ENCODE measurements at regions not wholly inside any gene's neighbourhood (a gene's known extent, or its start where the extent isn't known, plus 50 kb on each side); places are given as distances from the start of the nearest gene placed in this dataset.

GRCh38 chr13:73894995-73895571 lies 239.1 kb downstream of the KLF12 start:
- H3K4me3 ChIP-seq (ENCODE audit: control insufficient read depth, low read depth, low read length), result no peak overlapping the region
- no peak for TF ChIP-seq CTCF (IDR thresholded peaks at IDR 0.05; ENCODE audit: control insufficient read depth, insufficient read depth, low read depth, low read length, missing control alignments)
- no peak for DNase-seq (ENCODE audit: low read depth)

GRCh38 chr13:73893833-73894232 lies 240.4 kb downstream of the KLF12 start:
- no peak for TF ChIP-seq CTCF (IDR thresholded peaks at IDR 0.05; ENCODE audit: control insufficient read depth, insufficient read depth, low read depth, low read length, missing control alignments)
- no peak overlapping the region for H3K4me3 ChIP-seq (ENCODE audit: control insufficient read depth, low read depth, low read length)
- DNase-seq (ENCODE audit: low read depth), result no peak

GRCh38 chr13:73891805-73892204 lies 242.4 kb downstream of the KLF12 start:
- no peak for DNase-seq (ENCODE audit: low read depth)
- TF ChIP-seq CTCF (IDR thresholded peaks at IDR 0.05; ENCODE audit: control insufficient read depth, insufficient read depth, low read depth, low read length, missing control alignments), result no peak
- H3K4me3 ChIP-seq (ENCODE audit: control insufficient read depth, low read depth, low read length), result no peak overlapping the region

GRCh38 chr13:73883162-73883561 lies 251.0 kb downstream of the KLF12 start:
- no peak for TF ChIP-seq CTCF (IDR thresholded peaks at IDR 0.05; ENCODE audit: control insufficient read depth, insufficient read depth, low read depth, low read length, missing control alignments)
- DNase-seq (ENCODE audit: low read depth), result no peak

GRCh38 chr13:73880365-73880764 lies 253.8 kb downstream of the KLF12 start:
- TF ChIP-seq CTCF (IDR thresholded peaks at IDR 0.05; ENCODE audit: control insufficient read depth, insufficient read depth, low read depth, low read length, missing control alignments), result no peak
- no peak overlapping the region for H3K4me3 ChIP-seq (ENCODE audit: control insufficient read depth, low read depth, low read length)
- no peak for DNase-seq (ENCODE audit: low read depth)

More at GRCh38 chr13:73883162-73883561, 251.0 kb downstream of the KLF12 start:
- H3K4me3 ChIP-seq (ENCODE audit: control insufficient read depth, low read depth, low read length), result no peak overlapping the region

GRCh38 chr13:73879346-73880015 lies 254.7 kb downstream of the KLF12 start:
- no peak for DNase-seq (ENCODE audit: low read depth)
- H3K4me3 ChIP-seq (ENCODE audit: control insufficient read depth, low read depth, low read length), result no peak overlapping the region
- TF ChIP-seq CTCF (IDR thresholded peaks at IDR 0.05; ENCODE audit: control insufficient read depth, insufficient read depth, low read depth, low read length, missing control alignments), result no peak
